Mesendoderm (in vitro differentiated cells): ENCODE measurements at regions not wholly inside any gene's neighbourhood (a gene's known extent, or its start where the extent isn't known, plus 50 kb on each side); places are given as distances from the start of the nearest gene placed in this dataset.
A peak's percentile ranks its signal among the peaks of the same experiment; 100 is the strongest.

Experiments
- DNase-seq: peaks from one replicate; pipeline ENCODE4 v3.0.0; 2013
- H2AK5ac ChIP-seq: 2 replicates; pipeline ENCODE4 v1.6.1; 2013; ENCODE audit warnings: low read length, inconsistent platforms
- H2BK120ac ChIP-seq: 2 replicates; pipeline ENCODE4 v1.6.1; 2013; ENCODE audit warnings: low read depth, mild to moderate bottlenecking, low read length, moderate library complexity, mixed read lengths
- H2BK15ac ChIP-seq: replicated peaks from 2 replicates; pipeline ENCODE4 v1.6.1; 2013; ENCODE audit warnings: low read depth, mild to moderate bottlenecking, moderate library complexity
- H2BK5ac ChIP-seq: 2 replicates; pipeline ENCODE4 v1.6.1; 2013; ENCODE audit warnings: low read length, inconsistent platforms
- H3K18ac ChIP-seq: 2 replicates; pipeline ENCODE4 v1.6.1; 2013; ENCODE audit warnings: mild to moderate bottlenecking, low read length, mixed read lengths
- H3K23ac ChIP-seq: one replicate; pipeline ENCODE4 v1.6.1; 2013; ENCODE audit warnings: low read length
- H3K27ac ChIP-seq: 2 replicates; pipeline ENCODE4 v1.5.1; 2013; ENCODE audit warnings: low read depth, mild to moderate bottlenecking, inconsistent platforms, low read length, moderate library complexity
- H3K27me3 ChIP-seq: 2 replicates; pipeline ENCODE4 v1.6.1; 2013; ENCODE audit warnings: low read length, control low read depth, mild to moderate bottlenecking, inconsistent platforms; ENCODE audit not compliant: insufficient read depth, poor library complexity
- H3K36me3 ChIP-seq: 2 replicates; pipeline ENCODE4 v1.6.1; 2013; ENCODE audit warnings: low read length, inconsistent platforms; ENCODE audit not compliant: control insufficient read depth, insufficient read depth
- H3K4ac ChIP-seq: one replicate; pipeline ENCODE4 v1.6.1; 2013; ENCODE audit warnings: low read depth, mild to moderate bottlenecking, low read length, moderate library complexity
- H3K4me1 ChIP-seq: 2 replicates; pipeline ENCODE4 v1.6.1; 2013; ENCODE audit warnings: low read depth, low read length, inconsistent platforms; ENCODE audit not compliant: control insufficient read depth
- H3K4me2 ChIP-seq: 2 replicates; pipeline ENCODE4 v1.6.1; 2013; ENCODE audit warnings: low read length
- H3K4me3 ChIP-seq: 2 replicates; pipeline ENCODE4 v1.5.1; 2013; ENCODE audit warnings: mild to moderate bottlenecking, low read length
- H3K56ac ChIP-seq: one replicate; pipeline ENCODE4 v1.6.1; 2013; ENCODE audit warnings: low read length
- H3K79me1 ChIP-seq: 2 replicates; pipeline ENCODE4 v1.6.1; 2013; ENCODE audit warnings: low read length, inconsistent platforms
- H3K79me2 ChIP-seq: 2 replicates; pipeline ENCODE4 v1.6.1; 2013; ENCODE audit warnings: mild to moderate bottlenecking, low read length; ENCODE audit not compliant: control insufficient read depth, insufficient read depth
- H3K9ac ChIP-seq: 2 replicates; pipeline ENCODE4 v1.6.1; 2013; ENCODE audit warnings: low read length, inconsistent platforms
- H4K5ac ChIP-seq: one replicate; pipeline ENCODE4 v1.6.1; 2013; ENCODE audit warnings: low read length
- H4K8ac ChIP-seq: one replicate; pipeline ENCODE4 v1.6.1; 2013; ENCODE audit warnings: low read depth, mild to moderate bottlenecking, control low read depth, low read length, moderate library complexity
- WGBS: extraction: QIAGEN DNeasy Blood & Tissue Kit; methylation state at CpG from one replicate; pipeline ENCODE4 v1.1.7; 2013; ENCODE audit warnings: low lambda C conversion rate, missing lambda C conversion rate; ENCODE audit not compliant: insufficient coverage; ENCODE audit errors: extremely low coverage; 5-methylcytosine and 5-hydroxymethylcytosine counted together

DNA sequence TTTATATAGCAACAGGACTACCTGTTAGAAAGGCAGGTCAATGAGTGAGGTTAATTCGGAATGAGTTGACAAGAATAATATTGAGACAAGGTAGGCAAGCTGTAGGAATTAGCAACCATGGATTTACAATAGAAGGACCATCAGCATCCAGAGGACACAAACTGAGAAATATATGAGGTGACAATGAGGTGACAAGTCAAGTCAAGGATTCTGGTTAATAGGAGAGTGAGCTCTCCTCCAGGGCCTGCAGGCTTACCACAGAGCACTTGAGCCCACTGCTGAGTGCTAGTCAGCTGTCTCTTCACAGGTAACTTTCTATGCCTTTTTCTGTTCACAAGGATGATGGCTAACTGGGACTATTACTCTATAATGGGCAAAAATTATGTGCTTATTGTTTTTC lies 227.2 kb downstream of the MRPS30 start:
- H2BK15ac ChIP-seq, result no peak overlapping the region

DNA sequence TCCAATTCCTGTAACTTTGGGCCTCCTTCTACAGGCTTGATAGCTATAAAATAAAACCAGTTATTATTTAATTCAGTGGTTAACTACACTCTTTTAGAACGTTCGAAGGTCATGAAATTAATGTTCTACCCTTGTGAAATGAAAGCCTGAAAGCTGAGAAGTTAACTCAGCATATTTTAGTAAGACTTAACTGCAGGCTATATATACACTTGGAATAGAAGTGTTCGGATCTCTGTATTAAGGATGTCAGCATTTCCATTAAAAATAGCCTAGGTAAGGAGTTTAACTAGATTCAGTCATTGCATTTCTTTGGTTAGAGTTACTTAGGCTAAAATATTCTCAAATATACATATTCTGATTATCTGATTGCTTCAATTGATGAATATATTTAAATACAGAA lies 229.2 kb downstream of the MRPS30 start:
- H3K79me1 ChIP-seq, result no peaks in the 10 kb centered on the region
- no peak overlapping the region for H4K5ac ChIP-seq
- H3K18ac ChIP-seq, result no peak overlapping the region
- H3K4ac ChIP-seq, result no peak overlapping the region
- no peak overlapping the region for H3K56ac ChIP-seq
- no CpG with 5 or more reads among the region's 3 CpGs for WGBS
- H2BK120ac ChIP-seq, result no peak overlapping the region
- H4K8ac ChIP-seq, result no peak overlapping the region
- no peaks in the 10 kb centered on the region for H3K4me1 ChIP-seq
- H3K4me2 ChIP-seq, result no peak overlapping the region
- H2AK5ac ChIP-seq, result no peak overlapping the region
- H3K79me2 ChIP-seq, result no peaks in the 10 kb centered on the region
- DNase-seq, result no peak
- no peak overlapping the region for H2BK15ac ChIP-seq
- no peak overlapping the region for H3K27ac ChIP-seq
- no peak overlapping the region for H3K4me3 ChIP-seq
- no peaks in the 10 kb centered on the region for H3K27me3 ChIP-seq
- H3K9ac ChIP-seq, result no peak overlapping the region
- H3K36me3 ChIP-seq, result no peaks in the 10 kb centered on the region
- no peak overlapping the region for H3K23ac ChIP-seq
- no peak overlapping the region for H2BK5ac ChIP-seq

More for the DNA sequence above, 227.2 kb downstream of the MRPS30 start:
- no peak overlapping the region for H4K5ac ChIP-seq
- H3K4ac ChIP-seq, result no peak overlapping the region
- H2BK5ac ChIP-seq, result no peak overlapping the region
- no peaks in the 10 kb centered on the region for H3K27me3 ChIP-seq
- no peak overlapping the region for H4K8ac ChIP-seq
- peak; percentile 83 for DNase-seq
- no peak overlapping the region for H3K56ac ChIP-seq
- H3K27ac ChIP-seq, result no peak overlapping the region
- no CpG with 5 or more reads among the region's 1 CpG for WGBS
- no peaks in the 10 kb centered on the region for H3K79me1 ChIP-seq
- no peak overlapping the region for H3K4me3 ChIP-seq
- no peak overlapping the region for H3K18ac ChIP-seq
- H3K4me1 ChIP-seq, result no peaks in the 10 kb centered on the region
- H3K4me2 ChIP-seq, result no peak overlapping the region
- no peaks in the 10 kb centered on the region for H3K79me2 ChIP-seq
- no peak overlapping the region for H2BK120ac ChIP-seq
- H3K9ac ChIP-seq, result no peak overlapping the region
- H3K36me3 ChIP-seq, result no peaks in the 10 kb centered on the region
- no peak overlapping the region for H3K23ac ChIP-seq
- no peak overlapping the region for H2AK5ac ChIP-seq

DNA sequence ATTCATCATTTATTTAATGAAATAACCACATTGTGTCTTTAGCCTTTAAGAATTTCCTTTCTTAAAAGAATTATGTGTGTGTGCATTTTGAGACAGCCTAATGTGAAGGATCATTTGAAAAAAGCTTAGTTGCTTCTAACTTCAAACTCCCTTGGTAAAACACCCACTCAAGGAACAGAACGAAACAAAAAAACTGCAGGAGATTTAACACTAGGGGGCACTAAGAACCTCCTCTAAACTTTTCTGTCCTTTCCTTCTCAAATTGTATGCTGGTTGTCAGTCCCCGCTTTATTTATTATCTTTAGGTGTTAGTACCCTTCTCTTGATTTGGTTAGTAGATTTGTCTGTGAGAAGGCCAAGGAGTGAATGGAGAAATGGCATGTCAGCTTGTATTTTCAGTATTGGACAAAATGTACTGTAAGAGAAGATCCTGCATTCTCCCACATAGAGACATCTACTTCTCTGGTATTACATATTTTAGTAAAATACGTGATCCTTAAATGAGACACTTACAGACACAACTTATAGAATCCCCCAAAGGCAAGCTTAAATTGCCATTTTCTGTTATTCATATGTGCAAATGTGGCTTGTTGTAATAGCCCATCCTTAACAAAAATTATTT lies 229.7 kb downstream of the MRPS30 start:
- no peak overlapping the region for H4K8ac ChIP-seq
- no peak overlapping the region for H2AK5ac ChIP-seq
- WGBS, result no CpG with 5 or more reads among the region's 3 CpGs
- H3K9ac ChIP-seq, result no peak overlapping the region
- no peak overlapping the region for H3K18ac ChIP-seq
- no peak overlapping the region for H3K4me3 ChIP-seq
- H2BK15ac ChIP-seq, result no peak overlapping the region
- no peaks in the 10 kb centered on the region for H3K36me3 ChIP-seq
- H3K27me3 ChIP-seq, result no peaks in the 10 kb centered on the region
- H2BK5ac ChIP-seq, result no peak overlapping the region
- no peak overlapping the region for H3K56ac ChIP-seq
- no peak overlapping the region for H3K27ac ChIP-seq
- H3K79me2 ChIP-seq, result no peaks in the 10 kb centered on the region
- H3K4me1 ChIP-seq, result no peaks in the 10 kb centered on the region
- H4K5ac ChIP-seq, result no peak overlapping the region
- no peak overlapping the region for H3K23ac ChIP-seq
- no peak overlapping the region for H3K4ac ChIP-seq
- no peak overlapping the region for H2BK120ac ChIP-seq
- DNase-seq, result peak; percentile 65
- H3K79me1 ChIP-seq, result no peaks in the 10 kb centered on the region
- no peak overlapping the region for H3K4me2 ChIP-seq

DNA sequence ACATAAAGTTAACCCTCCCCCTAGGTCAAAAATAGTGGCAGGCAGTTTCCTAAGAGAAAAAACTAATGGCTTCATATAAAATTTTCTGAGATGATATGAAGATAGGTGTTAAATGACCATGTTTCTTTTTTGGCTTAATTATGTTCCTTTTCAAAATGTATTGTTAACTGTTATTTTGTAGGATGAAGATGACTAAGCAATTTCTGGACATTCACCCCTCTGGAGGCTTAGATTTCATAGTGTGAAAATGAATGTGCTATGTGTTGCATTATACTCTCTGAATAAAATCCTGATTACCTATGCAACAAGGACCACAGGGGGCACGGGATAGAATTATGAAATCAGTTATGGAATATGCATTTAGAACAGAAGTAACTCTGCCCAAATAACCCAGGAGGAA lies 233.5 kb downstream of the MRPS30 start:
- Histone ChIP-seq H3K27ac (no peak overlapping the region), H3K79me2 (no peaks in the 10 kb centered on the region), H3K9ac (no peak overlapping the region), H3K4me3 (no peak overlapping the region), H3K18ac (no peak overlapping the region), H3K56ac (no peak overlapping the region), H3K79me1 (no peaks in the 10 kb centered on the region), H2AK5ac (no peak overlapping the region), H4K8ac (no peak overlapping the region), H3K4me2 (no peak overlapping the region), H2BK15ac (no peak overlapping the region), H2BK5ac (no peak overlapping the region), H3K4ac (no peak overlapping the region), H4K5ac (no peak overlapping the region), H2BK120ac (no peak overlapping the region), H3K4me1 (no peaks in the 10 kb centered on the region), H3K27me3 (no peaks in the 10 kb centered on the region), H3K23ac (no peak overlapping the region), H3K36me3 (no peaks in the 10 kb centered on the region)
- WGBS, result no CpG with 5 or more reads among the region's 1 CpG
- no peak for DNase-seq

DNA sequence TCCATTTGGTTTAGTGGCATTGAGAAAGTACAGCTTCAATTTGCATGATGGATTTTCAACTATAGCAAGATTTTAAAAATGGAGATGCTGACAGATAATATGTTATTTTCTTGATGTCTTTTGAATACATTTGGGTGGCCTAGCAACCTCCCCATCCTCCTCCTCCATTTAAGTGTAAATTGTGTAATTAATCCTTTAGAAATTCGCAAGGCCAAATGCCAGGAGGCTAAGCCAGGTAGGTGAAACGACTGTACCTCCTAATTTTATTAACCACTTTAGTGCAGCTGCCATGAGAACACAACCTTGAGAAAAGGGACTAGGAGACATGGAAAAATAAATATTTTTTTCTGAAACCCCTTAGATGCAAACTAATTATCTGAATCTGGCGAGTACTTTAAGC lies 248.8 kb downstream of the MRPS30 start:
- Histone ChIP-seq H2AK5ac (no peak overlapping the region), H3K9ac (no peak overlapping the region), H4K8ac (no peak overlapping the region), H2BK120ac (no peak overlapping the region), H3K27me3 (no peaks in the 10 kb centered on the region), H3K4me3 (no peak overlapping the region), H3K79me1 (no peaks in the 10 kb centered on the region), H3K79me2 (no peaks in the 10 kb centered on the region), H3K4me1 (no peaks in the 10 kb centered on the region), H3K18ac (no peak overlapping the region), H2BK15ac (no peak overlapping the region), H3K4me2 (no peak overlapping the region), H3K56ac (no peak overlapping the region), H2BK5ac (no peak overlapping the region), H3K27ac (no peak overlapping the region), H3K36me3 (no peaks in the 10 kb centered on the region), H3K23ac (no peak overlapping the region), H4K5ac (no peak overlapping the region), H3K4ac (no peak overlapping the region)
- DNase-seq, result no peak
- 86% methylated on average over 1 of the region's 3 CpGs for WGBS

DNA sequence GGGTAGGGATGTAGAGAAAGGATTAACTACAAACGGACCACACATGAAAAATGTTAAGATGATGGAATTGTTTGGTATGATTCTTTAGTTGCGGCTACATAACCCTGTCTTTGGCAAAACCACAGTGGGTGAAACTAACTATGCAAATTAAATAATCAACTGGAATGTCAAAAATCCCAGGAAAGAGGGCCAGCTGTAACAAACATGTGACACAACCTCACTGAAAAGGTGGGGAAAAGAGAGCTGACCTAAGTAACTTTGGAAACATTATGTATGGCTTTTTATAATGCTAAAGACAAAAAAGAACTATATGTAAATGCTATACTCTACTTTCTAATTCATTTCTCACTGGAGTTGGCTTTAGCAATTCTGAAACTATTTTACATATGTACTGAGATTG lies 252.0 kb downstream of the MRPS30 start:
- Histone ChIP-seq H4K8ac (no peak overlapping the region), H3K27ac (no peak overlapping the region), H3K23ac (no peak overlapping the region), H3K79me1 (no peaks in the 10 kb centered on the region), H2BK15ac (no peak overlapping the region), H3K4me1 (no peaks in the 10 kb centered on the region), H3K4ac (no peak overlapping the region), H2BK120ac (no peak overlapping the region), H4K5ac (no peak overlapping the region), H2AK5ac (no peak overlapping the region), H3K18ac (no peak overlapping the region), H3K9ac (no peak overlapping the region), H3K27me3 (no peaks in the 10 kb centered on the region), H3K36me3 (no peaks in the 10 kb centered on the region), H3K4me3 (no peak overlapping the region), H2BK5ac (no peak overlapping the region), H3K4me2 (no peak overlapping the region), H3K56ac (no peak overlapping the region), H3K79me2 (no peaks in the 10 kb centered on the region)
- no CpG with 5 or more reads among the region's 2 CpGs for WGBS
- peak; percentile 63 for DNase-seq
